Gastrocnemius medialis (tissue), 4 donors: ENCODE measurements at regions not wholly inside any gene's neighbourhood (a gene's known extent, or its start where the extent isn't known, plus 50 kb on each side); places are given as distances from the start of the nearest gene placed in this dataset.

Experiments used
- ATAC-seq, 2 donors: fragments of 150-250 bp; one replicate each; pipeline ENCODE4 v1.9.1; 2016
- DNase-seq, 2 donors: peaks; one replicate each; pipeline ENCODE4 v3.0.0-alpha.2; 2019
- H3K27ac ChIP-seq, 4 donors: fragments of 200-600 bp; sonication (generic); 1 replicate in 1 of 4; 2 replicates in 3 of 4; pipeline ENCODE4 v1.5.1; 2016 to 2018; ENCODE audit warnings: mild to moderate bottlenecking in 2 of 4, moderate library complexity in 1 of 4
- H3K27me3 ChIP-seq, 3 donors: fragments of 200-600 bp; sonication (generic) in 2 of 3; 1 replicate in 1 of 3; 2 replicates in 2 of 3; pipeline versions ENCODE4 v1.5.1 to v1.6.0; 2016 to 2019; ENCODE audit warnings: mild to moderate bottlenecking in 1 of 3, moderate library complexity in 1 of 3
- H3K36me3 ChIP-seq, 2 donors: fragments of 200-600 bp; sonication (generic) in 1 of 2; one replicate each; pipeline ENCODE4 v1.5.1; 2017 to 2018
- H3K4me1 ChIP-seq, 2 donors: fragments of 200-600 bp; sonication (generic) in 1 of 2; one replicate each; pipeline ENCODE4 v1.5.1; 2016 to 2017; ENCODE audit warnings: mild to moderate bottlenecking in 2 of 2
- H3K4me3 ChIP-seq, 4 donors: fragments of 200-600 bp; sonication (generic) in 3 of 4; 1 replicate in 1 of 4; 2 replicates in 3 of 4; pipeline ENCODE4 v1.5.1; 2016 to 2019; ENCODE audit warnings: mild to moderate bottlenecking in 2 of 4
- H3K9me3 ChIP-seq, 3 donors: fragments of 200-600 bp; sonication (generic) in 2 of 3; 1 replicate in 1 of 3; 2 replicates in 2 of 3; pipeline ENCODE4 v1.5.1; 2016 to 2019
- CTCF ChIP-seq, 5 experiments: fragments of 450-650 bp in 3 of 5; fragments of 200-600 bp in 2 of 5; sonication (generic) in 2 of 5; IDR thresholded peaks in 4 of 5; conservative IDR thresholded peaks in 1 of 5; 1 replicate in 4 of 5; 2 replicates in 1 of 5; pipeline ENCODE4 v1.5.1; 2016 to 2019; ENCODE audit warnings: antibody characterized with exemption in 5 of 5, mild to moderate bottlenecking in 3 of 5, moderate library complexity in 3 of 5
- POLR2A ChIP-seq, 2 donors: fragments of 450-650 bp; IDR thresholded peaks; one replicate each; pipeline ENCODE4 v1.6.1; 2017; ENCODE audit warnings: antibody characterized with exemption in 2 of 2, mild to moderate bottlenecking in 2 of 2, moderate library complexity in 2 of 2
- in situ Hi-C, 4 donors: fragments of 200-750 bp; cut with MboI; loops; one replicate each; pipeline versions ENCODE4 v1.15.0 to v1.8.0; 2017; ENCODE audit warnings: low sequenced_read_pairs in 4 of 4
- intact Hi-C: fragments of 100-400 bp; cut with DNase I; formaldehyde crosslinking; loops from one replicate; pipeline ENCODE4 v1.15.1; 2023; ENCODE audit warnings: low total_unique reads

- Histone ChIP-seq H3K27me3 (no peaks in the 10 kb centered on the region), H3K36me3 (no peaks in the 10 kb centered on the region), H3K27ac (no peak overlapping the region), H3K4me1 (no peaks in the 10 kb centered on the region), H3K4me3 (no peak overlapping the region), H3K9me3 (no peaks in the 10 kb centered on the region)
- ATAC-seq (no peak), DNase-seq (no peak)
- intact Hi-C loops: no loop called here
- in situ Hi-C loops: no loop called here
- TF ChIP-seq POLR2A (IDR thresholded peaks at IDR 0.05) (no peak), CTCF (IDR thresholded peaks at IDR 0.05 in 4 of 5, conservative IDR thresholded peaks at IDR 0.05 in 1 of 5) (no peak)
These were observed 250.1 kb downstream of the SNCA start for GRCh38 chr4:89586864-89587263.

- no peaks in the 10 kb centered on the region for H3K27me3 ChIP-seq
- no peak overlapping the region for H3K27ac ChIP-seq
- DNase-seq: no peak
- intact Hi-C loops: no loop called here
- no peak for ATAC-seq
- H3K36me3 ChIP-seq: no peaks in the 10 kb centered on the region
- no peaks in the 10 kb centered on the region for H3K4me1 ChIP-seq
- TF ChIP-seq CTCF (IDR thresholded peaks at IDR 0.05 in 4 of 5, conservative IDR thresholded peaks at IDR 0.05 in 1 of 5): no peak
- TF ChIP-seq POLR2A (IDR thresholded peaks at IDR 0.05): no peak
- no peaks in the 10 kb centered on the region for H3K9me3 ChIP-seq
- in situ Hi-C loops: no loop called here
- no peak overlapping the region for H3K4me3 ChIP-seq
These were observed 250.6 kb downstream of the SNCA start for GRCh38 chr4:89586318-89586717.

- no peak for TF ChIP-seq POLR2A (IDR thresholded peaks at IDR 0.05)
- TF ChIP-seq CTCF (IDR thresholded peaks at IDR 0.05 in 4 of 5, conservative IDR thresholded peaks at IDR 0.05 in 1 of 5): no peak
These were observed 254.0 kb downstream of the SNCA start for GRCh38 chr4:89582756-89583505.

GRCh38 chr4:89579771-89580170 is 257.2 kb downstream of the SNCA start:
- no peak for DNase-seq

More at GRCh38 chr4:89582756-89583505, 254.0 kb downstream of the SNCA start:
- Histone ChIP-seq H3K36me3 (no peaks in the 10 kb centered on the region), H3K27ac (no peak overlapping the region), H3K9me3 (no peaks in the 10 kb centered on the region), H3K4me1 (no peaks in the 10 kb centered on the region), H3K27me3 (no peaks in the 10 kb centered on the region), H3K4me3 (no peak overlapping the region)
- ATAC-seq (no peak), DNase-seq (no peak)
- intact Hi-C loops: no loop called here
- in situ Hi-C loops: no loop called here

More at GRCh38 chr4:89579771-89580170, 257.2 kb downstream of the SNCA start:
- Histone ChIP-seq H3K27ac (no peak overlapping the region), H3K27me3 (no peaks in the 10 kb centered on the region), H3K4me3 (no peak overlapping the region), H3K4me1 (no peaks in the 10 kb centered on the region), H3K9me3 (no peaks in the 10 kb centered on the region), H3K36me3 (no peaks in the 10 kb centered on the region)
- intact Hi-C loops: no loop called here
- in situ Hi-C loops: no loop called here
- no peak for ATAC-seq
- no peak for TF ChIP-seq POLR2A (IDR thresholded peaks at IDR 0.05)
- no peak for TF ChIP-seq CTCF (IDR thresholded peaks at IDR 0.05 in 4 of 5, conservative IDR thresholded peaks at IDR 0.05 in 1 of 5)
